GM18511 (cell line): ENCODE measurements at regions not wholly inside any gene's neighbourhood (a gene's known extent, or its start where the extent isn't known, plus 50 kb on each side); places are given as distances from the start of the nearest gene placed in this dataset.
"Not testable (repeated sequence)": the region's sequence is repeated elsewhere in the genome, so short reads cannot be mapped to it uniquely, and the experiment has no call there.

Experiments
- ATAC-seq: cut with Tn5 transposase; IDR thresholded peaks from one replicate; pipeline ENCODE4 v1.9.1; 2021; ENCODE audit warnings: mild to moderate bottlenecking, moderate library complexity; ENCODE audit not compliant: unreplicated experiment

GRCh38 chr1:112818990-112819689, 104.0 kb upstream of the PPM1J start:
- ATAC-seq = no peak

GRCh38 chr1:112817555-112818373, 102.6 kb upstream of the PPM1J start:
- no peak for ATAC-seq

- no peak for ATAC-seq
Measured at GRCh38 chr1:112815376-112815775, 100.2 kb upstream of the PPM1J start.

DNA sequence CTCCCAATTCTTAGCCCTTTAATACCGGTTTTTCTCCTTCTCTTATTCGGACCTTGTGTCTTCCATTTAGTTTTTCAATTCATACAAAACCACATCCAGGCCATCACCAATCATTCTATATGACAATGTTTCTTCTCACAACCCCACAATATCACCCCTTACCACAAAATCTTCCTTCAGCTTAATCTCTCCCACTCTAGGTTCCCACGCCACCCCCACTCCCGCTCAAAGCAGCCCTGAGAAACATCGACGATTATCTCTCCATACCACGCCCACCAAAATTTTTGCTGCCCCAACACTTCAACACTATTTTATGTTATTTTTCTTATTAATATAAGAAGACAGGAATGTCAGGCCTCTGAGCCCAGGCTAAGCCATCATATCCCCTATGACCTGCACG, 99.5 kb upstream of the PPM1J start:
- not testable (repeated sequence) for ATAC-seq

DNA sequence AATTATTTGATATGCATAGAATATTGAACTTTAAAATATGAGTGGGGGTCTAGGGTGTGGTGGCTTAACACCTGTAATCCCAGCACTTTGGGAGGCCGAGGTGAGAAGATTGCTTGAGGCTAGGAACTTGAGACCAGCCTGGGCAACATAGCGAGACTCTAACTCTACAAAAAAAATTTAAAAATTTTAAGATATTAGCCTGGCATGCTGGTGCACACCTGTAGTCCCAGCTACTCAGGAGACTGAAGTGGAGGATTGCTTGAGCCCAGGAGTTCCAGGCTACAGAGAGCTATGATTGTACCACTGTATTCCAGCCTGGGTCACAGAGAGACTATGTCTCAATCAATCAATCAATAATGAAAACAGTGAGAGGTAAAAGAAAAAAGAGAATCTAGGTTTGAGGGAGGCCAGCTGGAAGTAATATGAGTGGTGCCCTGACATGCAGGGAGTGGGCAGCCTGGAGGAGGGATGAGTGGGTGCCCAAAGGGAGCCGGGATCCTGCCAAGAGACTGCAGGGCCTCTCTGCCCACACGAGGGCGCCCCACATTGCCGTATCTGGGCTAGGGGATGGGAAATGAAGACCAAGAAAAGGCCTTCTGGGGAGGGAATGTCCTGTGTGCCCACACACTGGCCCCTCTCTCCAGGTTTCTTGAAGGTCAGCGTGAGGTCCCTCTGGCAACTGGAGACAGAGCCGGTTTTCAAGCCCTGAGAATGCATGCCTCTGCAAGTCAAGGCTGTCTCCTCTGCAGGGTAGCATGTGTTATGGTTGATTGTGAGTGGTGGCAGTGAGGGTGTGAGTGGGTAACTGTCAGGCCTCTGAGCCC, 93.9 kb upstream of the PPM1J start:
- peak; percentile 59 for ATAC-seq

DNA sequence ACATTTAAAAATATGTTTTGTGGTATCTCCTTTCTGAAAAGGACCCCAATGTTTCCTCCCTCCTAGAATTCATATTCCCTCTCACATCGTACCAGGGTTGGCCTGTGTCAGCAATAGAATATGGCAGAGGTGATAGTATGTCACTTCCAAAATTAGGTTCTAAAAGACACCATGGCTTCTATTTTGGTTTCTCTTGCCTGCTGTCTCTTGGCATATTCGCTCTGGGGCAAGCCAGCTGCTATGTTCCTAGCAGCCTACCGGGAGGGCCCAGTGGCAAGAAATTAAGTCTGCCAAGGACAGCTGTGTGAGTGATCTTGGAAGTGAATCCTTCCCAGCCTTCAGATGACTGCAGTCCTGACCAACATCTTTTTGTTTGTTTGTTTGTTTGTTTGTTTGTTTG, 92.9 kb upstream of the PPM1J start:
- no peak for ATAC-seq

GRCh38 chr1:112807117-112807516, 92.0 kb upstream of the PPM1J start:
- no peak for ATAC-seq

DNA sequence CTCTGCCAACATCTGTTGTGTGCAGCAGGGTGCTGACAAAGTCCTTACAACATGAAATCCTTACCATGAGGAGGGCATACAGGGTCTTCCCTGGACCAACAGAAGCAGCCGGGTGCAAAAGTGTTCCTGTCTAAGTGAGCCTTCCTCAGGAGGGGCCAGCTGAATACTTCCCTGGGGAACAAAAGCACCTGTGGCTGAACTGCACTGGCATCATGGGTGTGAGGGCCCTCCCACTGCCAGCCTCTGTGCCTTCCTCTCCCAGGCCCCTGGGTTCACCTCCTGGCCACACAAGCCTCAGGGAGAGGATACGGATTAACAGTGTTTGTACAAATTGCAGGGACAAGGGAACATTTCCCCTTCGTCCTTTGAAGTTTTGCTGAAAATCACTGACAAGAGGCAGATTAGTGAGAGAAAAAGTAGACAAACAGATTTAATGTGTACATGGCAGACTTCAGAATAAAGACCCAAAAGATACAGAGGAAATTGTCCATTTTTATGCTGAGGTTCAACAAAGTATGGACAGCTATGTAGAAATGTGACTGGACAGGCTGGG, 91.0 kb upstream of the PPM1J start:
- no peak for ATAC-seq

- no peak for ATAC-seq
Measured at GRCh38 chr1:112805155-112805853, 90.2 kb upstream of the PPM1J start.

GRCh38 chr1:112803906-112804762, 89.0 kb upstream of the PPM1J start:
- ATAC-seq = no peak

DNA sequence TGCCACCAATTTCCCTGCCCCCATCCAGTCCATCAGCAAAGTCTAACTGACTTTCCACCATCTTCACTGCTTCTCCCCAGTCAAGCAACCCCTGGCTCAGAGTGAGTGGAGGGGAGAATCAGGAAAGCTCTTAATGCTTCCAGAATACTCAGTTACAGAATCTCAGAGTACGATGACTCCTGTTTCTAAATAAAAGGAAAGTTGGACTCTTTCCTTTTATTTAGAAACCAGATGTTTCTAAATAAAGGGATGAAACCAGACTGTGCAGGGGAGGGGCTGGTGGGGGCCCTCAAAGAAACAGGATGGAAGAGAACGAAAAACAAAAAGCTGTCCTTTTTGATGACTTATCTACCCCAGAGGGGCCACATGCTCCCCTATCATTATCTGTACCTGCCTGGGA, 85.2 kb upstream of the PPM1J start:
- ATAC-seq = no peak

- ATAC-seq = no peak
Measured at GRCh38 chr1:112798292-112798691, 83.2 kb upstream of the PPM1J start.

- ATAC-seq = no peak
Measured at GRCh38 chr1:112797224-112797623, 82.1 kb upstream of the PPM1J start.

DNA sequence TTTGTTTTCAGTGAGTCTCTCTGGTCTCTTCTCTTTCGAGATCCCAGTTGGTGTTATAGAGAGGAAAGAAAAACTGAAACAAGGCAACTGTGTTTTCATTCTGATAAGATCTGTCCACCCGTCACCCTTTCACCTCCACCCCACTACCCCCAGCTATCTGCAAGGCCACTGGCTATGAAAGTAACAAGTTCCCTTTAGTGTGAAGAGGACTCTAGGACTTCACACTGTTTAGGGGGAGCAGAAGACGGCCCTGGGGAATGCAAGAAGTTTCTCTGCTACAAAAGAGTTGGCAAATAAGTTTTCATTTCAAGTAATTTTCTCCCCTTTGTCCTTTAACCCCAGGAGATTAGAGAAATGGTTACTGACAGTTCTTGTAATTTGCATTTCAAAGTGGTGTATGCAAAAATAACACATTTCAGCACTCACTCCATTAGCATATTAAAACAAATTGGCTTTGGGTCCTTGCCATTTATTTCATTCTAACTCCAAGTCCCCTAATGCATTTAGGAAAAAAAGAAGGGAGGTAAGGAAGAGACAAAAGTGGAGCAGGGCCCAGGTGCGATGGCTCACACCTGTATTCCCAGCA, 79.6 kb upstream of the PPM1J start:
- ATAC-seq = peak; percentile 94

- no peak for ATAC-seq
Measured at GRCh38 chr1:112793631-112794565, 78.8 kb upstream of the PPM1J start.

DNA sequence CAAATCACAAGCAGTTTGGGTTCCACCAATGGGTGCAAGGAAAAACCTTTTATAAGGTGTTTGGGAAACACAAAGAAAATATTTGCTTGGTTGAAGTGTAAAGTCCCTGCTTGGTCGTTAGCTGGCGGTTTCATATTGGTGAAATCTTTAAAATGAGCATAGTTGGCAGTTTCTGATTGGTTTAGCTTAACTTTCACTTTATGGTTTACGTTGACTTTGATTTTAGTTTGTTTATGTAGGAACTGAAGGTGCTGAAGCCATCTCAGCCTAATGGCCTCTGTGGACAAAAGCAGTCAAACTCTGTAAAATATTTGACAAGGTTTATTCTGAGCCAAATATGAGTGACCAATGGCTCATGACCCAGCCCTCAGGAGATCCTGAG, 76.6 kb upstream of the PPM1J start:
- no peak for ATAC-seq

GRCh38 chr1:112790920-112791722, 76.0 kb upstream of the PPM1J start:
- no peak for ATAC-seq
